ENCODE measurements at regions not wholly inside any gene's neighbourhood (a gene's known extent, or its start where the extent isn't known, plus 50 kb on each side); places are given as distances from the start of the nearest gene placed in this dataset.
A peak's percentile ranks its signal among the peaks of the same experiment; 100 is the strongest.

DNA sequence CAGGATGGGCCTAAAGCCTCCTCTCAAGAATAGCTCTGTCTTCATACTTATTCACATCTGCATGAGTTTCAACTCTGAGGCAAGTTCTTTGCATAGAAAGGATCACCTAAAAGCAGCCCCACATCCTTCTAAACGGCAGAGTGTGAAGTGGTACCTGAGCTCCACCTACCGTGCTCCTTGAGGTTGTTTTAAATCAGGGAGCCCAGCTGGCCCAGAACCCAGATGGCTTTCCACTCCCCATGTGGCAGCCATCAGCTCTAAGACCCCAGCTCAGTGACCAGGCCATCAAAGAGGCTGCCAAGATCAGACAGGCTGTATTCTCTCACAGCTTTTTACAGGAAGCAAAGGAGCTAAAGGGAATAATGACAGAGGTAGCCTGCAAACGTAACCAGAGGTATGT lies 299.3 kb downstream of the RASEF start:
- TF ChIP-seq, protein P1, sequence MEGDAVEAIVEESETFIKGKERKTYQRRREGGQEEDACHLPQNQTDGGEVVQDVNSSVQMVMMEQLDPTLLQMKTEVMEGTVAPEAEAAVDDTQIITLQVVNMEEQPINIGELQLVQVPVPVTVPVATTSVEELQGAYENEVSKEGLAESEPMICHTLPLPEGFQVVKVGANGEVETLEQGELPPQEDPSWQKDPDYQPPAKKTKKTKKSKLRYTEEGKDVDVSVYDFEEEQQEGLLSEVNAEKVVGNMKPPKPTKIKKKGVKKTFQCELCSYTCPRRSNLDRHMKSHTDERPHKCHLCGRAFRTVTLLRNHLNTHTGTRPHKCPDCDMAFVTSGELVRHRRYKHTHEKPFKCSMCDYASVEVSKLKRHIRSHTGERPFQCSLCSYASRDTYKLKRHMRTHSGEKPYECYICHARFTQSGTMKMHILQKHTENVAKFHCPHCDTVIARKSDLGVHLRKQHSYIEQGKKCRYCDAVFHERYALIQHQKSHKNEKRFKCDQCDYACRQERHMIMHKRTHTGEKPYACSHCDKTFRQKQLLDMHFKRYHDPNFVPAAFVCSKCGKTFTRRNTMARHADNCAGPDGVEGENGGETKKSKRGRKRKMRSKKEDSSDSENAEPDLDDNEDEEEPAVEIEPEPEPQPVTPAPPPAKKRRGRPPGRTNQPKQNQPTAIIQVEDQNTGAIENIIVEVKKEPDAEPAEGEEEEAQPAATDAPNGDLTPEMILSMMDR (IDR thresholded peaks at IDR 0.05; ENCODE audit: borderline replicate concordance, extremely low read depth, low read length, poor library complexity, severe bottlenecking) = peak; percentile 15
- no peak for TF ChIP-seq EZH2 (IDR thresholded peaks at IDR 0.05; ENCODE audit: borderline replicate concordance, low read depth, low read length, severe bottlenecking)
